ENCODE measurements at regions not wholly inside any gene's neighbourhood (a gene's known extent, or its start where the extent isn't known, plus 50 kb on each side); places are given as distances from the start of the nearest gene placed in this dataset.
"Not testable (repeated sequence)": the region's sequence is repeated elsewhere in the genome, so short reads cannot be mapped to it uniquely, and the experiment has no call there.

DNA sequence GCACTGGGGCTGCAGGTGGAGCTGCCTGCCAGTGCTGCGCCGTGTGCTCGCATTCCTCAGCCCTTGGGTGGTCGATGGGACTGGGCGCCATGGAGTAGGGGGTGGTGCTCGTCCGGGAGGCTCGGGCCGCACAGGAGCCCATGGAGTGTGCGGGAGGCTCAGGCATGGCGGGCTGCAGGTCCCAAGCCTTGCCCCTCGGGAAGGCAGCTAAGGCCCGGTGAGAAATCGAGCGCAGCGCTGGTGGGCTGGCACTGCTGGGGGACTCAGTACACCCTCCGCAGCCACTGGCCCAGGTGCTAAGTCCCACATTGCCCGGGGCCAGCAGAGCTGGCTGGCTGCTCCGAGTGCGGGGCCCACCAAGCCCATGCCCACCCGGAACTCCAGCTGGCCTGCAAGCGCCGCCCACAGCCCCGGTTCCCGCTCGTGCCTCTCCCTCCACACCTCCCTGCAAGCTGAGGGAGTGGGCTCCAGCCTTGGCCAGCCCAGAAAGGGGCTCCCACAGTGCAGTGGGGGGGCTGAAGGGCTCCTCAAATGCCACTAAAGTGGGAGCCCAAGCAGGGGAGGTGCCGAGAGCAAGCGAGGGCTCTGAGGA lies 467.8 kb downstream of the AMY1C start:
- not testable (repeated sequence) for H3K4me2 ChIP-seq (ENCODE audit: control insufficient read depth, insufficient read depth)

DNA sequence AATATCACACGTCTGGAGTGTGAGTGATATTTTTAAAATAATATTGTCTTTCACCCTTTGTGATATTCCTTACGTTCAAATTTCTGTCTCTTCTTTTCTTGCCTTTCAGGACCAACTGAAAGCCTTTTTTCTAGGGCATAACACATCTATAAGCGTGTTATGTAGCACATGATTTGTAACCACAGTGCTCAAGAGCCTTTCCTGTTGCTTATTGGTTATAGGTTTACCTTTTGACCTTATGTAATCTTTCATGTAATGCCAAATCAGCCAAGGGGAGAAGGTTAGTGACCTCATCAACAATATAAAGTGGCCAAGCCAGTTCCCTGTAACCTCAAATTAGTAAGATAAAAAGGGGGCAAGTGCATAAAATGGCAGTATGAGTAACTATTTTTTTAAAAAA lies 480.2 kb downstream of the AMY1C start:
- H3K4me2 ChIP-seq (ENCODE audit: control insufficient read depth, insufficient read depth) = no peak overlapping the region
- no peaks in the 10 kb centered on the region for H4K20me1 ChIP-seq (ENCODE audit: control insufficient read depth, insufficient read depth)
- no peak overlapping the region for H3K27ac ChIP-seq (ENCODE audit: control insufficient read depth, insufficient read depth)
- H3K9ac ChIP-seq (ENCODE audit: control insufficient read depth, insufficient read depth, low read length) = no peak overlapping the region
- CTCF ChIA-PET = no interaction called here
- no peaks in the 10 kb centered on the region for H3K4me1 ChIP-seq (ENCODE audit: control insufficient read depth, insufficient read depth, low read length)
- no peak for ATAC-seq
- H2AFZ ChIP-seq (ENCODE audit: control insufficient read depth, low read depth, low read length) = no peak overlapping the region
- intact Hi-C loops (cut with micrococcal nuclease; ENCODE audit: unreplicated experiment) = no loop called here
- POLR2A ChIA-PET = no interaction called here
- BruUV-seq (replicated peaks) = no TSS peak
- H3K4me3 ChIP-seq = no peak overlapping the region
- SMC1A ChIA-PET (ENCODE audit: uncharacterized antibody, unreplicated experiment) = no interaction called here
- no peak for FAIRE-seq
- H3K79me2 ChIP-seq (ENCODE audit: control insufficient read depth, insufficient read depth, low read length) = no peaks in the 10 kb centered on the region
- no peaks in the 10 kb centered on the region for H3K36me3 ChIP-seq (ENCODE audit: control insufficient read depth in 2 of 2, insufficient read depth in 2 of 2, low read length in 1 of 2)
- RAD21 ChIA-PET (ENCODE audit: unreplicated experiment) = no interaction called here
- 0% methylated on average over 3 of the region's 3 CpGs for WGBS (ENCODE audit: insufficient coverage, insufficient replicate concordance, low lambda C conversion rate, missing lambda C conversion rate)
- in situ Hi-C loops (cut with MboI) = no loop called here
- H3K27me3 ChIP-seq (replicated peaks in 1 of 2; ENCODE audit: control insufficient read depth in 2 of 2, insufficient read depth in 2 of 2, low read length in 1 of 2) = no peaks in the 10 kb centered on the region
- no peaks in the 10 kb centered on the region for H3K9me3 ChIP-seq (replicated peaks; ENCODE audit: control insufficient read depth, insufficient read depth, low read length)
- no peak for DNase-seq (ENCODE audit: low read depth, low spot score)
- TF ChIP-seq KDM1A (IDR thresholded peaks at IDR 0.05; ENCODE audit: borderline replicate concordance) = no peak
- TF ChIP-seq, protein P1, sequence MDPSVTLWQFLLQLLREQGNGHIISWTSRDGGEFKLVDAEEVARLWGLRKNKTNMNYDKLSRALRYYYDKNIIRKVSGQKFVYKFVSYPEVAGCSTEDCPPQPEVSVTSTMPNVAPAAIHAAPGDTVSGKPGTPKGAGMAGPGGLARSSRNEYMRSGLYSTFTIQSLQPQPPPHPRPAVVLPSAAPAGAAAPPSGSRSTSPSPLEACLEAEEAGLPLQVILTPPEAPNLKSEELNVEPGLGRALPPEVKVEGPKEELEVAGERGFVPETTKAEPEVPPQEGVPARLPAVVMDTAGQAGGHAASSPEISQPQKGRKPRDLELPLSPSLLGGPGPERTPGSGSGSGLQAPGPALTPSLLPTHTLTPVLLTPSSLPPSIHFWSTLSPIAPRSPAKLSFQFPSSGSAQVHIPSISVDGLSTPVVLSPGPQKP (IDR thresholded peaks at IDR 0.05; ENCODE audit: low read depth, low read length) = no peak
- TF ChIP-seq RAD51 (IDR thresholded peaks at IDR 0.05) = no peak
- TF ChIP-seq, protein P2, sequence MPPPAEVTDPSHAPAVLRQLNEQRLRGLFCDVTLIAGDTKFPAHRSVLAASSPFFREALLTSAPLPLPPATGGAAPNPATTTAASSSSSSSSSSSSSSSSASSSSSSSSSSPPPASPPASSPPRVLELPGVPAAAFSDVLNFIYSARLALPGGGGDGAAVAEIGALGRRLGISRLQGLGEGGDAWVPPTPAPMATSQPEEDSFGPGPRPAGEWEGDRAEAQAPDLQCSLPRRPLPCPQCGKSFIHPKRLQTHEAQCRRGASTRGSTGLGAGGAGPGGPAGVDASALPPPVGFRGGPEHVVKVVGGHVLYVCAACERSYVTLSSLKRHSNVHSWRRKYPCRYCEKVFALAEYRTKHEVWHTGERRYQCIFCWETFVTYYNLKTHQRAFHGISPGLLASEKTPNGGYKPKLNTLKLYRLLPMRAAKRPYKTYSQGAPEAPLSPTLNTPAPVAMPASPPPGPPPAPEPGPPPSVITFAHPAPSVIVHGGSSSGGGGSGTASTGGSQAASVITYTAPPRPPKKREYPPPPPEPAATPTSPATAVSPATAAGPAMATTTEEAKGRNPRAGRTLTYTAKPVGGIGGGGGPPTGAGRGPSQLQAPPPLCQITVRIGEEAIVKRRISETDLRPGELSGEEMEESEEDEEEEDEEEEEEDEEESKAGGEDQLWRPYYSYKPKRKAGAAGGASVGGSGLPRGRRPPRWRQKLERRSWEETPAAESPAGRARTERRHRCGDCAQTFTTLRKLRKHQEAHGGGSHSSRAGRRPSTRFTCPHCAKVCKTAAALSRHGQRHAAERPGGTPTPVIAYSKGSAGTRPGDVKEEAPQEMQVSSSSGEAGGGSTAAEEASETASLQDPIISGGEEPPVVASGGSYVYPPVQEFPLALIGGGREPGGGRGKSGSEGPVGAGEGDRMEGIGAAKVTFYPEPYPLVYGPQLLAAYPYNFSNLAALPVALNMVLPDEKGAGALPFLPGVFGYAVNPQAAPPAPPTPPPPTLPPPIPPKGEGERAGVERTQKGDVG (CRISPR knock-in tag; IDR thresholded peaks at IDR 0.05) = no peak
- TF ChIP-seq YBX1 (IDR thresholded peaks at IDR 0.05) = no peak
- TF ChIP-seq, protein P3, sequence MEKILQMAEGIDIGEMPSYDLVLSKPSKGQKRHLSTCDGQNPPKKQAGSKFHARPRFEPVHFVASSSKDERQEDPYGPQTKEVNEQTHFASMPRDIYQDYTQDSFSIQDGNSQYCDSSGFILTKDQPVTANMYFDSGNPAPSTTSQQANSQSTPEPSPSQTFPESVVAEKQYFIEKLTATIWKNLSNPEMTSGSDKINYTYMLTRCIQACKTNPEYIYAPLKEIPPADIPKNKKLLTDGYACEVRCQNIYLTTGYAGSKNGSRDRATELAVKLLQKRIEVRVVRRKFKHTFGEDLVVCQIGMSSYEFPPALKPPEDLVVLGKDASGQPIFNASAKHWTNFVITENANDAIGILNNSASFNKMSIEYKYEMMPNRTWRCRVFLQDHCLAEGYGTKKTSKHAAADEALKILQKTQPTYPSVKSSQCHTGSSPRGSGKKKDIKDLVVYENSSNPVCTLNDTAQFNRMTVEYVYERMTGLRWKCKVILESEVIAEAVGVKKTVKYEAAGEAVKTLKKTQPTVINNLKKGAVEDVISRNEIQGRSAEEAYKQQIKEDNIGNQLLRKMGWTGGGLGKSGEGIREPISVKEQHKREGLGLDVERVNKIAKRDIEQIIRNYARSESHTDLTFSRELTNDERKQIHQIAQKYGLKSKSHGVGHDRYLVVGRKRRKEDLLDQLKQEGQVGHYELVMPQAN (conservative IDR thresholded peaks at IDR 0.05) = no peak
- no peak for TF ChIP-seq BCL11A (IDR thresholded peaks at IDR 0.05; ENCODE audit: low read depth, low read length)
- TF ChIP-seq PML (IDR thresholded peaks at IDR 0.05; ENCODE audit: low read length) = no peak
- no peak for TF ChIP-seq MTA3 (IDR thresholded peaks at IDR 0.05; ENCODE audit: borderline replicate concordance, low read length)
- TF ChIP-seq, protein P4, sequence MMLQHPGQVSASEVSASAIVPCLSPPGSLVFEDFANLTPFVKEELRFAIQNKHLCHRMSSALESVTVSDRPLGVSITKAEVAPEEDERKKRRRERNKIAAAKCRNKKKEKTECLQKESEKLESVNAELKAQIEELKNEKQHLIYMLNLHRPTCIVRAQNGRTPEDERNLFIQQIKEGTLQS (IDR thresholded peaks at IDR 0.05; ENCODE audit: borderline replicate concordance, extremely low read depth, low read depth, low read length) = no peak

More for the DNA sequence above, 467.8 kb downstream of the AMY1C start:
- H3K36me3 ChIP-seq (ENCODE audit: control insufficient read depth in 2 of 2, insufficient read depth in 2 of 2, low read length in 1 of 2); BruUV-seq (replicated peaks); H3K9ac ChIP-seq (ENCODE audit: control insufficient read depth, insufficient read depth, low read length); RAD21 ChIA-PET (ENCODE audit: unreplicated experiment); H3K27me3 ChIP-seq (replicated peaks in 1 of 2; ENCODE audit: control insufficient read depth in 2 of 2, insufficient read depth in 2 of 2, low read length in 1 of 2); CTCF ChIA-PET; H3K4me3 ChIP-seq; H3K4me1 ChIP-seq (ENCODE audit: control insufficient read depth, insufficient read depth, low read length); H3K79me2 ChIP-seq (ENCODE audit: control insufficient read depth, insufficient read depth, low read length); H3K27ac ChIP-seq (ENCODE audit: control insufficient read depth, insufficient read depth); H2AFZ ChIP-seq (ENCODE audit: control insufficient read depth, low read depth, low read length); H4K20me1 ChIP-seq (ENCODE audit: control insufficient read depth, insufficient read depth); FAIRE-seq; POLR2A ChIA-PET; intact Hi-C loops (cut with micrococcal nuclease; ENCODE audit: unreplicated experiment); H3K9me3 ChIP-seq (replicated peaks; ENCODE audit: control insufficient read depth, insufficient read depth, low read length); SMC1A ChIA-PET (ENCODE audit: uncharacterized antibody, unreplicated experiment); ATAC-seq; in situ Hi-C loops (cut with MboI); DNase-seq (ENCODE audit: low read depth, low spot score): not testable (repeated sequence)
- WGBS (ENCODE audit: insufficient coverage, insufficient replicate concordance, low lambda C conversion rate, missing lambda C conversion rate) = 60% methylated on average over 19 of the region's 28 CpGs

All from GM12878 (cell line).